Smooth muscle cell (in vitro differentiated cells): ENCODE measurements at regions not wholly inside any gene's neighbourhood (a gene's known extent, or its start where the extent isn't known, plus 50 kb on each side); places are given as distances from the start of the nearest gene placed in this dataset.

Source experiments
- DNase-seq: peaks from one replicate; lab custom pipeline; 2025; ENCODE audit not compliant: unreplicated experiment; lab: John Stamatoyannopoulos, UW
- H2AFZ ChIP-seq: fragments of 200-600 bp; sonication (generic); 2 replicates; pipeline ENCODE4 v1.6.0; 2016; ENCODE audit warnings: antibody characterized with exemption, low read depth, mild to moderate bottlenecking
- H3F3A ChIP-seq: fragments of 200-600 bp; sonication (generic); 2 replicates; pipeline ENCODE4 v1.6.0; 2017; ENCODE audit warnings: antibody characterized with exemption, low read depth
- H3K27ac ChIP-seq: fragments of 200-600 bp; sonication (generic); 2 replicates; pipeline ENCODE4 v1.5.1; 2016; ENCODE audit warnings: low read depth, mild to moderate bottlenecking
- H3K27me3 ChIP-seq: fragments of 200-600 bp; sonication (generic); 2 replicates; pipeline ENCODE4 v1.6.1; 2016; ENCODE audit warnings: low read depth, mild to moderate bottlenecking
- H3K36me3 ChIP-seq: fragments of 200-600 bp; sonication (generic); 2 replicates; pipeline ENCODE4 v1.5.1; 2016; ENCODE audit warnings: low read depth
- H3K4me1 ChIP-seq: fragments of 200-600 bp; sonication (generic); 2 replicates; pipeline ENCODE4 v1.5.1; 2016; ENCODE audit warnings: low read depth
- H3K4me2 ChIP-seq: fragments of 200-600 bp; sonication (generic); 2 replicates; pipeline ENCODE4 v1.6.0; 2016; ENCODE audit warnings: mild to moderate bottlenecking
- H3K4me3 ChIP-seq: fragments of 200-600 bp; sonication (generic); 2 replicates; pipeline ENCODE4 v1.5.1; 2016; ENCODE audit warnings: mild to moderate bottlenecking
- H3K79me2 ChIP-seq: fragments of 200-600 bp; sonication (generic); 2 replicates; pipeline ENCODE4 v1.6.0; 2016; ENCODE audit warnings: low read depth, mild to moderate bottlenecking
- H3K9ac ChIP-seq: fragments of 200-600 bp; sonication (generic); 2 replicates; pipeline ENCODE4 v1.6.0; 2016; ENCODE audit warnings: low read depth
- H3K9me3 ChIP-seq: fragments of 200-600 bp; sonication (generic); replicated peaks from 2 replicates; pipeline ENCODE4 v1.5.1; 2016; ENCODE audit warnings: low read depth
- H4K20me1 ChIP-seq: fragments of 200-600 bp; sonication (generic); 2 replicates; pipeline ENCODE4 v1.6.0; 2016; ENCODE audit warnings: low read depth
- CTCF ChIP-seq: fragments of 200-600 bp; sonication (generic); IDR thresholded peaks from 2 replicates; pipeline ENCODE4 v1.5.1; 2017; ENCODE audit warnings: borderline replicate concordance, mild to moderate bottlenecking, antibody characterized with exemption; ENCODE audit not compliant: insufficient read depth, poor library complexity, severe bottlenecking
- WGBS: methylation state at CpG from one replicate; pipeline ENCODE4 v1.1.7; 2016; ENCODE audit warnings: low lambda C conversion rate; 5-methylcytosine and 5-hydroxymethylcytosine counted together

- Histone ChIP-seq H3K27me3 (peaks cover 87% of the 10 kb centered on the region), H3K4me1 (no peaks in the 10 kb centered on the region), H3K36me3 (no peaks in the 10 kb centered on the region), H3K9ac (no peak overlapping the region), H4K20me1 (no peaks in the 10 kb centered on the region), H3K4me2 (no peak overlapping the region), H3F3A (no peaks in the 10 kb centered on the region), H2AFZ (no peak overlapping the region), H3K9me3 (no peaks in the 10 kb centered on the region), H3K4me3 (no peak overlapping the region), H3K79me2 (no peaks in the 10 kb centered on the region), H3K27ac (no peak overlapping the region)
- DNase-seq, result no peak
- no peak for TF ChIP-seq CTCF
- WGBS, result 18% methylated on average over 4 of the region's 4 CpGs
Measured at GRCh38 chr1:208907790-208908189, 663.6 kb upstream of the PLXNA2 start.

- H3K79me2 ChIP-seq, result no peaks in the 10 kb centered on the region
- no peak for DNase-seq
- no peak overlapping the region for H2AFZ ChIP-seq
- H3K9ac ChIP-seq, result no peak overlapping the region
- no peak for TF ChIP-seq CTCF
- no peaks in the 10 kb centered on the region for H3F3A ChIP-seq
- no peak overlapping the region for H3K4me3 ChIP-seq
- H3K27me3 ChIP-seq, result peaks cover 80% of the 10 kb centered on the region
- no peak overlapping the region for H3K27ac ChIP-seq
- H3K4me1 ChIP-seq, result no peaks in the 10 kb centered on the region
- H3K4me2 ChIP-seq, result no peak overlapping the region
- no peaks in the 10 kb centered on the region for H4K20me1 ChIP-seq
- WGBS, result 17% methylated on average over 8 of the region's 8 CpGs
- H3K36me3 ChIP-seq, result no peaks in the 10 kb centered on the region
- no peaks in the 10 kb centered on the region for H3K9me3 ChIP-seq
Measured at GRCh38 chr1:208909011-208909984, 665.1 kb upstream of the PLXNA2 start.

- peaks cover 83% of the 10 kb centered on the region for H3K27me3 ChIP-seq
- no peaks in the 10 kb centered on the region for H3F3A ChIP-seq
- TF ChIP-seq CTCF, result no peak
- H3K9ac ChIP-seq, result no peak overlapping the region
- H3K4me2 ChIP-seq, result no peak overlapping the region
- no peaks in the 10 kb centered on the region for H3K9me3 ChIP-seq
- DNase-seq, result no peak
- no peak overlapping the region for H2AFZ ChIP-seq
- no peaks in the 10 kb centered on the region for H4K20me1 ChIP-seq
- no peaks in the 10 kb centered on the region for H3K4me1 ChIP-seq
- H3K79me2 ChIP-seq, result no peaks in the 10 kb centered on the region
- H3K27ac ChIP-seq, result no peak overlapping the region
- H3K36me3 ChIP-seq, result no peaks in the 10 kb centered on the region
- H3K4me3 ChIP-seq, result no peak overlapping the region
Measured at GRCh38 chr1:208910161-208910560, 666.0 kb upstream of the PLXNA2 start.

- H4K20me1 ChIP-seq, result no peaks in the 10 kb centered on the region
- DNase-seq, result no peak
- H3K9ac ChIP-seq, result peak overlapping the region; percentile 28
- no peak overlapping the region for H2AFZ ChIP-seq
- H3K4me2 ChIP-seq, result no peak overlapping the region
- H3F3A ChIP-seq, result no peaks in the 10 kb centered on the region
- no peak for TF ChIP-seq CTCF
- H3K9me3 ChIP-seq, result no peaks in the 10 kb centered on the region
- peaks cover 79% of the 10 kb centered on the region for H3K27me3 ChIP-seq
- WGBS, result 91% methylated on average over 5 of the region's 5 CpGs
- H3K79me2 ChIP-seq, result no peaks in the 10 kb centered on the region
- H3K27ac ChIP-seq, result peak overlapping the region; percentile 74
- no peak overlapping the region for H3K4me3 ChIP-seq
- no peaks in the 10 kb centered on the region for H3K4me1 ChIP-seq
- H3K36me3 ChIP-seq, result no peaks in the 10 kb centered on the region
Measured at GRCh38 chr1:208917281-208917680, 666.2 kb upstream of the CAMK1G start.
